H9 (cell line): ENCODE measurements at regions not wholly inside any gene's neighbourhood (a gene's known extent, or its start where the extent isn't known, plus 50 kb on each side); places are given as distances from the start of the nearest gene placed in this dataset.

Experiments
- DNase-seq: peaks from one replicate; pipeline ENCODE4 v3.0.0-alpha.2; 2017
- H2AFZ ChIP-seq: one replicate; pipeline ENCODE4 v1.6.1; 2013; ENCODE audit warnings: mild to moderate bottlenecking, low read length, control low read depth, moderate library complexity
- H2AK5ac ChIP-seq: 2 replicates; pipeline ENCODE4 v1.6.1; 2013; ENCODE audit warnings: low read length, control low read depth, mixed read lengths; ENCODE audit not compliant: insufficient read length
- H2BK120ac ChIP-seq: one replicate; pipeline ENCODE4 v1.6.1; 2013; ENCODE audit warnings: low read depth, mild to moderate bottlenecking, low read length, control low read depth, inconsistent platforms; ENCODE audit not compliant: poor library complexity, severe bottlenecking
- H2BK12ac ChIP-seq: 2 replicates; pipeline ENCODE4 v1.6.1; 2013; ENCODE audit warnings: low read length, control low read depth, mixed read lengths, low read depth; ENCODE audit not compliant: insufficient read length
- H2BK15ac ChIP-seq: 2 replicates; pipeline ENCODE4 v1.6.1; 2013; ENCODE audit warnings: low read depth, low read length, control low read depth
- H2BK20ac ChIP-seq: one replicate; pipeline ENCODE4 v1.6.1; 2013; ENCODE audit warnings: low read depth, mild to moderate bottlenecking, low read length, control low read depth, inconsistent platforms; ENCODE audit not compliant: poor library complexity, severe bottlenecking
- H2BK5ac ChIP-seq: 2 replicates; pipeline ENCODE4 v1.6.1; 2013; ENCODE audit warnings: low read length, control low read depth, mixed read lengths; ENCODE audit not compliant: insufficient read length
- H3K14ac ChIP-seq: 2 replicates; pipeline ENCODE4 v1.6.1; 2013; ENCODE audit warnings: low read length, control low read depth; ENCODE audit not compliant: insufficient read depth
- H3K18ac ChIP-seq: 2 replicates; pipeline ENCODE4 v1.6.1; 2013; ENCODE audit warnings: low read depth, mild to moderate bottlenecking, mixed read lengths, low read length, control low read depth; ENCODE audit not compliant: insufficient read length
- H3K23ac ChIP-seq: 2 replicates; pipeline ENCODE4 v1.6.1; 2013; ENCODE audit warnings: low read length, control low read depth, mixed read lengths, low read depth; ENCODE audit not compliant: insufficient read length
- H3K23me2 ChIP-seq: 2 replicates; pipeline ENCODE4 v1.6.1; 2013; ENCODE audit warnings: low read depth, mild to moderate bottlenecking, mixed read lengths, low read length, control low read depth; ENCODE audit not compliant: insufficient read length, poor library complexity, severe bottlenecking
- H3K27ac ChIP-seq: 2 replicates; pipeline ENCODE4 v1.5.1; 2013; ENCODE audit warnings: low read length, control low read depth, mixed read lengths, low read depth; ENCODE audit not compliant: insufficient read length
- H3K27me3 ChIP-seq: 2 replicates; pipeline ENCODE4 v1.6.1; 2013; ENCODE audit warnings: low read length, control low read depth, inconsistent platforms; ENCODE audit not compliant: insufficient read depth
- H3K4ac ChIP-seq: 2 replicates; pipeline ENCODE4 v1.6.1; 2013; ENCODE audit warnings: low read depth, mild to moderate bottlenecking, control low read depth, inconsistent platforms, low read length, moderate library complexity
- H3K4me1 ChIP-seq: 2 replicates; pipeline ENCODE4 v1.6.1; 2013; ENCODE audit warnings: low read length, control low read depth, inconsistent platforms; ENCODE audit not compliant: insufficient read depth
- H3K4me2 ChIP-seq: 2 replicates; pipeline ENCODE4 v1.6.1; 2013; ENCODE audit warnings: low read length, control low read depth, mixed read lengths; ENCODE audit not compliant: insufficient read length, insufficient read depth
- H3K56ac ChIP-seq: 2 replicates; pipeline ENCODE4 v1.6.1; 2013; ENCODE audit warnings: low read depth, mild to moderate bottlenecking, mixed read lengths, low read length, control low read depth; ENCODE audit not compliant: insufficient read length
- H3K79me1 ChIP-seq: 2 replicates; pipeline ENCODE4 v1.6.1; 2013; ENCODE audit warnings: low read depth, mild to moderate bottlenecking, moderate library complexity, low read length, control low read depth, inconsistent platforms; ENCODE audit not compliant: insufficient read depth, poor library complexity, severe bottlenecking
- H3K79me2 ChIP-seq: 2 replicates; pipeline ENCODE4 v1.6.1; 2013; ENCODE audit warnings: low read length, control low read depth, inconsistent platforms; ENCODE audit not compliant: insufficient read depth
- H3K9ac ChIP-seq: 2 replicates; pipeline ENCODE4 v1.6.1; 2013; ENCODE audit warnings: low read length, control low read depth, mixed read lengths; ENCODE audit not compliant: insufficient read length; ENCODE audit errors: extremely low read depth
- H3K9me3 ChIP-seq: one replicate; pipeline ENCODE4 v1.6.1; 2013; ENCODE audit warnings: low read depth, low read length, inconsistent platforms; ENCODE audit not compliant: control insufficient read depth
- H3T11ph ChIP-seq: one replicate; pipeline ENCODE4 v1.6.1; 2013; ENCODE audit warnings: mild to moderate bottlenecking, low read length, control low read depth, inconsistent platforms
- H4K20me1 ChIP-seq: one replicate; pipeline ENCODE4 v1.6.1; 2013; ENCODE audit not compliant: control insufficient read depth, insufficient read length, insufficient read depth
- H4K5ac ChIP-seq: 2 replicates; pipeline ENCODE4 v1.6.1; 2013; ENCODE audit warnings: low read depth, mild to moderate bottlenecking, mixed read lengths, low read length, control low read depth; ENCODE audit not compliant: insufficient read length
- H4K8ac ChIP-seq: replicated peaks from 2 replicates; pipeline ENCODE4 v1.6.1; 2013; ENCODE audit warnings: low read length, control low read depth, mixed read lengths, low read depth; ENCODE audit not compliant: insufficient read length
- H4K91ac ChIP-seq: 2 replicates; pipeline ENCODE4 v1.6.1; 2013; ENCODE audit warnings: low read depth, mild to moderate bottlenecking, moderate library complexity, mixed read lengths, low read length, control low read depth; ENCODE audit not compliant: insufficient read length
- H3K27ac Mint-ChIP-seq, 3 experiments: 2 replicates in 2 of 3; 3 replicates in 1 of 3; pipeline ENCODE4 v1.8.0; 2020 to 2021; ENCODE audit warnings: mixed read lengths in 3 of 3, mild to moderate bottlenecking in 1 of 3, moderate library complexity in 1 of 3
- H3K27me3 Mint-ChIP-seq: 2 replicates; pipeline ENCODE4 v1.8.0; 2021; ENCODE audit warnings: low read depth, mild to moderate bottlenecking, moderate library complexity, mixed read lengths
- H3K36me3 Mint-ChIP-seq, 3 experiments: 2 replicates in 2 of 3; 3 replicates in 1 of 3; pipeline ENCODE4 v1.8.0; 2020 to 2021; ENCODE audit warnings: low read depth in 3 of 3, mixed read lengths in 3 of 3; ENCODE audit not compliant: insufficient read depth in 1 of 3
- H3K4me1 Mint-ChIP-seq, 2 experiments: 2 replicates each; pipeline ENCODE4 v1.8.0; 2020; ENCODE audit warnings: mixed read lengths in 2 of 2
- H3K4me3 Mint-ChIP-seq, 2 experiments: 2 replicates in 1 of 2; 3 replicates in 1 of 2; pipeline ENCODE4 v1.8.0; 2020 to 2021; ENCODE audit warnings: mild to moderate bottlenecking in 2 of 2, mixed read lengths in 2 of 2, moderate library complexity in 1 of 2
- H3K9me3 Mint-ChIP-seq, 2 experiments: 2 replicates in 1 of 2; 3 replicates in 1 of 2; pipeline ENCODE4 v1.8.0; 2020; ENCODE audit warnings: mild to moderate bottlenecking in 2 of 2, mixed read lengths in 2 of 2, moderate library complexity in 1 of 2
- CTCF ChIP-seq: fragments of 200-600 bp; sonication (generic); conservative IDR thresholded peaks from 3 replicates; pipeline ENCODE4 v1.8.0; 2021; ENCODE audit warnings: antibody characterized with exemption, mild to moderate bottlenecking
- WGBS: extraction: QIAGEN DNeasy Blood & Tissue Kit; methylation state at CpG from one replicate; pipeline ENCODE4 v1.1.7; 2013; ENCODE audit warnings: missing lambda C conversion rate, low lambda C conversion rate, mixed read lengths; ENCODE audit not compliant: insufficient read length; ENCODE audit errors: extremely low coverage; 5-methylcytosine and 5-hydroxymethylcytosine counted together

GRCh38 chr10:20977300-20977699 is 80.2 kb upstream of the NEBL start:
- no peak overlapping the region for H3K23ac ChIP-seq
- TF ChIP-seq CTCF: no peak
- H4K20me1 ChIP-seq: no peaks in the 10 kb centered on the region
- no peak overlapping the region for H3K4me3 Mint-ChIP-seq
- no peak overlapping the region for H3K27ac Mint-ChIP-seq
- no peaks in the 10 kb centered on the region for H3K36me3 Mint-ChIP-seq
- H4K5ac ChIP-seq: no peak overlapping the region
- no peak overlapping the region for H2BK12ac ChIP-seq
- H4K8ac ChIP-seq: no peak overlapping the region
- H3K79me2 ChIP-seq: no peaks in the 10 kb centered on the region
- no peak overlapping the region for H2AK5ac ChIP-seq
- H3K9me3 ChIP-seq: no peaks in the 10 kb centered on the region
- no peak overlapping the region for H3T11ph ChIP-seq
- H3K4me1 ChIP-seq: no peaks in the 10 kb centered on the region
- no peak for DNase-seq
- H3K18ac ChIP-seq: no peak overlapping the region
- H3K27ac ChIP-seq: no peak overlapping the region
- no peak overlapping the region for H3K56ac ChIP-seq
- no peak overlapping the region for H3K4me2 ChIP-seq
- H2BK5ac ChIP-seq: no peak overlapping the region
- H3K79me1 ChIP-seq: no peaks in the 10 kb centered on the region
- no peak overlapping the region for H3K9ac ChIP-seq
- no peak overlapping the region for H3K4ac ChIP-seq
- no peaks in the 10 kb centered on the region for H3K23me2 ChIP-seq
- peaks cover 2 to 13% of the 10 kb centered on the region in 2 experiments; a peak in 2 of 4 replicates for H3K4me1 Mint-ChIP-seq
- H2BK120ac ChIP-seq: no peak overlapping the region
- no peaks in the 10 kb centered on the region for H3K27me3 ChIP-seq
- no peak overlapping the region for H2BK15ac ChIP-seq
- H2BK20ac ChIP-seq: no peak overlapping the region
- no CpG with 5 or more reads among the region's 5 CpGs for WGBS
- H2AFZ ChIP-seq: no peak overlapping the region
- no peak overlapping the region for H4K91ac ChIP-seq
- H3K27me3 Mint-ChIP-seq: no peaks in the 10 kb centered on the region
- H3K14ac ChIP-seq: no peak overlapping the region
- H3K9me3 Mint-ChIP-seq: no peaks in the 10 kb centered on the region
